GM23338 (cell line): ENCODE measurements at regions not wholly inside any gene's neighbourhood (a gene's known extent, or its start where the extent isn't known, plus 50 kb on each side); places are given as distances from the start of the nearest gene placed in this dataset.

Experiments
- ATAC-seq: fragments of 200-7000 bp; cut with Tn5 transposase; 3 replicates; pipeline ENCODE4 v1.9.1; 2020
- DNase-seq: peaks from one replicate; pipeline ENCODE4 v3.0.0-alpha.2; 2015; ENCODE audit warnings: low spot score
- H2AFZ ChIP-seq: fragments of 200-600 bp; sonication (generic); 2 replicates; pipeline ENCODE4 v1.8.0; 2016; ENCODE audit warnings: antibody characterized with exemption, mild to moderate bottlenecking, moderate library complexity
- H3F3A ChIP-seq: fragments of 200-600 bp; sonication (generic); replicated peaks from 2 replicates; pipeline ENCODE4 v1.8.0; 2017; ENCODE audit warnings: antibody characterized with exemption, mixed run types, low read depth
- H3K27ac ChIP-seq: fragments of 200-600 bp; sonication (generic); 2 replicates; pipeline ENCODE4 v1.6.1; 2016; ENCODE audit warnings: low read depth
- H3K27me3 ChIP-seq: fragments of 200-600 bp; sonication (generic); 2 replicates; pipeline ENCODE4 v1.8.0; 2016; ENCODE audit warnings: mild to moderate bottlenecking, mixed run types, moderate library complexity; ENCODE audit not compliant: insufficient read depth
- H3K36me3 ChIP-seq: fragments of 200-600 bp; sonication (generic); 2 replicates; pipeline ENCODE4 v1.8.0; 2016; ENCODE audit warnings: mild to moderate bottlenecking; ENCODE audit not compliant: insufficient read depth
- H3K4me1 ChIP-seq: fragments of 200-600 bp; sonication (generic); 2 replicates; pipeline ENCODE4 v1.8.0; 2016; ENCODE audit warnings: mild to moderate bottlenecking, moderate library complexity; ENCODE audit not compliant: insufficient read depth
- H3K4me2 ChIP-seq: fragments of 200-600 bp; sonication (generic); 2 replicates; pipeline ENCODE4 v1.7.1; 2017; ENCODE audit warnings: mixed run types
- H3K4me3 ChIP-seq: fragments of 200-600 bp; sonication (generic); 2 replicates; pipeline ENCODE4 v1.6.1; 2016; ENCODE audit warnings: mixed run types
- H3K79me2 ChIP-seq: fragments of 200-600 bp; sonication (generic); replicated peaks from 2 replicates; pipeline ENCODE4 v1.8.0; 2017; ENCODE audit warnings: mild to moderate bottlenecking; ENCODE audit not compliant: insufficient read depth
- H3K9me2 ChIP-seq: fragments of 200-600 bp; sonication (generic); 2 replicates; pipeline ENCODE4 v1.8.0; 2017; ENCODE audit not compliant: insufficient read depth
- H4K20me1 ChIP-seq: fragments of 200-600 bp; sonication (generic); replicated peaks from 2 replicates; pipeline ENCODE4 v1.8.0; 2017; ENCODE audit warnings: mild to moderate bottlenecking; ENCODE audit not compliant: insufficient read depth
- H3K27ac Mint-ChIP-seq: 2 replicates; pipeline ENCODE4 v1.8.0; 2020; ENCODE audit warnings: inconsistent platforms, mild to moderate bottlenecking, moderate library complexity, mixed read lengths
- H3K27me3 Mint-ChIP-seq: 3 replicates; pipeline ENCODE4 v1.8.0; 2022; ENCODE audit warnings: low read depth, mild to moderate bottlenecking, moderate library complexity, mixed read lengths, inconsistent platforms; ENCODE audit not compliant: insufficient read depth, poor library complexity
- H3K36me3 Mint-ChIP-seq: 3 replicates; pipeline ENCODE4 v1.8.0; 2021; ENCODE audit warnings: low read depth, mild to moderate bottlenecking, inconsistent platforms, moderate library complexity, mixed read lengths
- H3K4me1 Mint-ChIP-seq: 3 replicates; pipeline ENCODE4 v1.8.0; 2020; ENCODE audit warnings: mild to moderate bottlenecking, inconsistent platforms, mixed read lengths
- H3K4me3 Mint-ChIP-seq: 3 replicates; pipeline ENCODE4 v1.8.0; 2021; ENCODE audit warnings: moderate library complexity, mild to moderate bottlenecking, inconsistent platforms, mixed read lengths
- H3K9me3 Mint-ChIP-seq: 3 replicates; pipeline ENCODE4 v1.8.0; 2020; ENCODE audit warnings: moderate library complexity, mild to moderate bottlenecking, inconsistent platforms, mixed read lengths
- EZH2 ChIP-seq: fragments of 200-600 bp; sonication (generic); IDR thresholded peaks from one replicate; pipeline ENCODE4 v1.8.0; 2017; ENCODE audit warnings: antibody characterized with exemption, mild to moderate bottlenecking, low read depth; ENCODE audit not compliant: unreplicated experiment
- EZH2phosphoT487 ChIP-seq: fragments of 200-600 bp; sonication (generic); IDR thresholded peaks from one replicate; pipeline ENCODE4 v1.8.1; 2018; ENCODE audit warnings: antibody characterized with exemption; ENCODE audit not compliant: unreplicated experiment
- JUNB ChIP-seq: IDR thresholded peaks from one replicate; pipeline ENCODE4 v1.6.1; 2016; ENCODE audit warnings: antibody characterized with exemption; ENCODE audit not compliant: unreplicated experiment
- NANOG ChIP-seq: IDR thresholded peaks from 2 replicates; pipeline ENCODE4 v1.6.1; 2016; ENCODE audit warnings: antibody characterized with exemption, borderline replicate concordance
- STAT1 ChIP-seq: IDR thresholded peaks from one replicate; pipeline ENCODE4 v1.6.1; 2016; ENCODE audit warnings: antibody characterized with exemption; ENCODE audit not compliant: unreplicated experiment
- ZNF114 ChIP-seq: fragments of 250-450 bp; sonication (Bioruptor Pico); IDR thresholded peaks from 2 replicates; pipeline ENCODE4 v1.5.0; 2020; ENCODE audit warnings: mild to moderate bottlenecking, moderate library complexity
- ZNF331 ChIP-seq: fragments of 250-450 bp; sonication (Bioruptor Pico); IDR thresholded peaks from 2 replicates; pipeline ENCODE4 v1.5.0; 2020; ENCODE audit warnings: low read depth, mild to moderate bottlenecking, moderate library complexity
- TF ChIP-seq, protein P1 (sequence below): IDR thresholded peaks from 2 replicates; pipeline ENCODE4 v1.6.1; 2016; ENCODE audit warnings: antibody characterized with exemption
- TF ChIP-seq, protein P2 (sequence below): fragments of 250-450 bp; sonication (Bioruptor Pico); IDR thresholded peaks from 2 replicates; pipeline ENCODE4 v1.5.0; 2020; ENCODE audit warnings: mild to moderate bottlenecking, moderate library complexity
- TF ChIP-seq, protein P3 (sequence below), 2 experiments: fragments of 200-600 bp in 1 of 2; sonication (generic) in 1 of 2; conservative IDR thresholded peaks; 2 replicates each; pipeline versions ENCODE4 v1.5.1 to v1.6.1; 2016 to 2017; ENCODE audit warnings: antibody characterized with exemption in 2 of 2, low read depth in 2 of 2, mild to moderate bottlenecking in 2 of 2, moderate library complexity in 1 of 2
- TF ChIP-seq, protein P4 (sequence below): IDR thresholded peaks from one replicate; pipeline ENCODE4 v1.6.1; 2018; ENCODE audit warnings: antibody characterized with exemption; ENCODE audit not compliant: unreplicated experiment

DNA sequence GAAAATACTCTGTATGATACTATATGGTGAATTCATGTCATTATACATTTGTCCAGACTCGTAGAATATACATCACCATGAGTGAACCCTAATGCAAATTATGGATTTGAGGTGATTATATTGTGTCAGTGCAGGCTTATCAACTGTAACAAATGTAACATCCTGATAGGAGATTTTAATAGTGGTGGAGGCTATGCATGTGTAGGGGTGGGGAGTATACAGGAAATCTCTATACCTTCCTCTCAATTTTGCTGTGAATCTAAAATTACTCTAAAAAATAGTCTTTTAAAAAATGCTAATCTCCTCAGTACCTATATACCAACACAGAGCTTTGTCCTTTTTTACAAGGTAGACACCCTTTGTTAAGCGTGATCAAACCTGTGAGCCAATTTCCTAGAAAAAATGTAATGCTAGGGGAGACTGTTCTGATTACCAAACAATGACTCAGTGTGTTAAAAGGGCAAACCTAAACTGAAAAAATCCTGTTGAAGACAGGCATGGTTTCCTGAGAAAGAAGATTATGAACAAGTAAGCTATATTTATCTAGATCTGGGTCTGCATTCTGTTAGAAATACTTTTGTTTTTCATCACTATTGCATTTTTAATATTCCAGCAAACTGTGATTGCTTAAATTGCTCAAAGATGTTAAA lies 170.9 kb downstream of the DUSP6 start:
- Histone ChIP-seq H3K27ac (no peak overlapping the region), H3F3A (no peaks in the 10 kb centered on the region), H3K36me3 (no peaks in the 10 kb centered on the region), H3K4me1 (no peaks in the 10 kb centered on the region), H3K9me2 (no peaks in the 10 kb centered on the region), H3K4me2 (no peak overlapping the region), H4K20me1 (no peaks in the 10 kb centered on the region), H3K79me2 (no peaks in the 10 kb centered on the region), H2AFZ (no peak overlapping the region), H3K27me3 (no peaks in the 10 kb centered on the region), H3K4me3 (no peak overlapping the region)
- TF ChIP-seq, protein P1, sequence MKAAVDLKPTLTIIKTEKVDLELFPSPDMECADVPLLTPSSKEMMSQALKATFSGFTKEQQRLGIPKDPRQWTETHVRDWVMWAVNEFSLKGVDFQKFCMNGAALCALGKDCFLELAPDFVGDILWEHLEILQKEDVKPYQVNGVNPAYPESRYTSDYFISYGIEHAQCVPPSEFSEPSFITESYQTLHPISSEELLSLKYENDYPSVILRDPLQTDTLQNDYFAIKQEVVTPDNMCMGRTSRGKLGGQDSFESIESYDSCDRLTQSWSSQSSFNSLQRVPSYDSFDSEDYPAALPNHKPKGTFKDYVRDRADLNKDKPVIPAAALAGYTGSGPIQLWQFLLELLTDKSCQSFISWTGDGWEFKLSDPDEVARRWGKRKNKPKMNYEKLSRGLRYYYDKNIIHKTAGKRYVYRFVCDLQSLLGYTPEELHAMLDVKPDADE = no peak
- TF ChIP-seq JUNB (no peak), EZH2phosphoT487 (no peak), STAT1 (no peak), EZH2 (no peak), ZNF331 (CRISPR knock-in tag) (no peak), ZNF114 (no peak), NANOG (no peak)
- TF ChIP-seq, protein P2, sequence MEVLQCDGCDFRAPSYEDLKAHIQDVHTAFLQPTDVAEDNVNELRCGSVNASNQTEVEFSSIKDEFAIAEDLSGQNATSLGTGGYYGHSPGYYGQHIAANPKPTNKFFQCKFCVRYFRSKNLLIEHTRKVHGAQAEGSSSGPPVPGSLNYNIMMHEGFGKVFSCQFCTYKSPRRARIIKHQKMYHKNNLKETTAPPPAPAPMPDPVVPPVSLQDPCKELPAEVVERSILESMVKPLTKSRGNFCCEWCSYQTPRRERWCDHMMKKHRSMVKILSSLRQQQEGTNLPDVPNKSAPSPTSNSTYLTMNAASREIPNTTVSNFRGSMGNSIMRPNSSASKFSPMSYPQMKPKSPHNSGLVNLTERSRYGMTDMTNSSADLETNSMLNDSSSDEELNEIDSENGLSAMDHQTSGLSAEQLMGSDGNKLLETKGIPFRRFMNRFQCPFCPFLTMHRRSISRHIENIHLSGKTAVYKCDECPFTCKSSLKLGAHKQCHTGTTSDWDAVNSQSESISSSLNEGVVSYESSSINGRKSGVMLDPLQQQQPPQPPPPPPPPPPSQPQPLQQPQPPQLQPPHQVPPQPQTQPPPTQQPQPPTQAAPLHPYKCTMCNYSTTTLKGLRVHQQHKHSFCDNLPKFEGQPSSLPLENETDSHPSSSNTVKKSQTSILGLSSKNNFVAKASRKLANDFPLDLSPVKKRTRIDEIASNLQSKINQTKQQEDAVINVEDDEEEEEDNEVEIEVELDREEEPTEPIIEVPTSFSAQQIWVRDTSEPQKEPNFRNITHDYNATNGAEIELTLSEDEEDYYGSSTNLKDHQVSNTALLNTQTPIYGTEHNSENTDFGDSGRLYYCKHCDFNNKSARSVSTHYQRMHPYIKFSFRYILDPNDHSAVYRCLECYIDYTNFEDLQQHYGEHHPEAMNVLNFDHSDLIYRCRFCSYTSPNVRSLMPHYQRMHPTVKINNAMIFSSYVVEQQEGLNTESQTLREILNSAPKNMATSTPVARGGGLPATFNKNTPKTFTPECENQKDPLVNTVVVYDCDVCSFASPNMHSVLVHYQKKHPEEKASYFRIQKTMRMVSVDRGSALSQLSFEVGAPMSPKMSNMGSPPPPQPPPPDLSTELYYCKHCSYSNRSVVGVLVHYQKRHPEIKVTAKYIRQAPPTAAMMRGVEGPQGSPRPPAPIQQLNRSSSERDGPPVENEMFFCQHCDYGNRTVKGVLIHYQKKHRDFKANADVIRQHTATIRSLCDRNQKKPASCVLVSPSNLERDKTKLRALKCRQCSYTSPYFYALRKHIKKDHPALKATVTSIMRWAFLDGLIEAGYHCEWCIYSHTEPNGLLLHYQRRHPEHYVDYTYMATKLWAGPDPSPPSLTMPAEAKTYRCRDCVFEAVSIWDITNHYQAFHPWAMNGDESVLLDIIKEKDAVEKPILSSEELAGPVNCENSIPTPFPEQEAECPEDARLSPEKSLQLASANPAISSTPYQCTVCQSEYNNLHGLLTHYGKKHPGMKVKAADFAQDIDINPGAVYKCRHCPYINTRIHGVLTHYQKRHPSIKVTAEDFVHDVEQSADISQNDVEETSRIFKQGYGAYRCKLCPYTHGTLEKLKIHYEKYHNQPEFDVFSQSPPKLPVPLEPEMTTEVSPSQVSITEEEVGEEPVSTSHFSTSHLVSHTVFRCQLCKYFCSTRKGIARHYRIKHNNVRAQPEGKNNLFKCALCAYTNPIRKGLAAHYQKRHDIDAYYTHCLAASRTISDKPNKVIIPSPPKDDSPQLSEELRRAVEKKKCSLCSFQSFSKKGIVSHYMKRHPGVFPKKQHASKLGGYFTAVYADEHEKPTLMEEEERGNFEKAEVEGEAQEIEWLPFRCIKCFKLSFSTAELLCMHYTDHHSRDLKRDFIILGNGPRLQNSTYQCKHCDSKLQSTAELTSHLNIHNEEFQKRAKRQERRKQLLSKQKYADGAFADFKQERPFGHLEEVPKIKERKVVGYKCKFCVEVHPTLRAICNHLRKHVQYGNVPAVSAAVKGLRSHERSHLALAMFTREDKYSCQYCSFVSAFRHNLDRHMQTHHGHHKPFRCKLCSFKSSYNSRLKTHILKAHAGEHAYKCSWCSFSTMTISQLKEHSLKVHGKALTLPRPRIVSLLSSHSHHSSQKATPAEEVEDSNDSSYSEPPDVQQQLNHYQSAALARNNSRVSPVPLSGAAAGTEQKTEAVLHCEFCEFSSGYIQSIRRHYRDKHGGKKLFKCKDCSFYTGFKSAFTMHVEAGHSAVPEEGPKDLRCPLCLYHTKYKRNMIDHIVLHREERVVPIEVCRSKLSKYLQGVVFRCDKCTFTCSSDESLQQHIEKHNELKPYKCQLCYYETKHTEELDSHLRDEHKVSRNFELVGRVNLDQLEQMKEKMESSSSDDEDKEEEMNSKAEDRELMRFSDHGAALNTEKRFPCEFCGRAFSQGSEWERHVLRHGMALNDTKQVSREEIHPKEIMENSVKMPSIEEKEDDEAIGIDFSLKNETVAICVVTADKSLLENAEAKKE = no peak
- TF ChIP-seq, protein P3, sequence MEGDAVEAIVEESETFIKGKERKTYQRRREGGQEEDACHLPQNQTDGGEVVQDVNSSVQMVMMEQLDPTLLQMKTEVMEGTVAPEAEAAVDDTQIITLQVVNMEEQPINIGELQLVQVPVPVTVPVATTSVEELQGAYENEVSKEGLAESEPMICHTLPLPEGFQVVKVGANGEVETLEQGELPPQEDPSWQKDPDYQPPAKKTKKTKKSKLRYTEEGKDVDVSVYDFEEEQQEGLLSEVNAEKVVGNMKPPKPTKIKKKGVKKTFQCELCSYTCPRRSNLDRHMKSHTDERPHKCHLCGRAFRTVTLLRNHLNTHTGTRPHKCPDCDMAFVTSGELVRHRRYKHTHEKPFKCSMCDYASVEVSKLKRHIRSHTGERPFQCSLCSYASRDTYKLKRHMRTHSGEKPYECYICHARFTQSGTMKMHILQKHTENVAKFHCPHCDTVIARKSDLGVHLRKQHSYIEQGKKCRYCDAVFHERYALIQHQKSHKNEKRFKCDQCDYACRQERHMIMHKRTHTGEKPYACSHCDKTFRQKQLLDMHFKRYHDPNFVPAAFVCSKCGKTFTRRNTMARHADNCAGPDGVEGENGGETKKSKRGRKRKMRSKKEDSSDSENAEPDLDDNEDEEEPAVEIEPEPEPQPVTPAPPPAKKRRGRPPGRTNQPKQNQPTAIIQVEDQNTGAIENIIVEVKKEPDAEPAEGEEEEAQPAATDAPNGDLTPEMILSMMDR (conservative IDR thresholded peaks at IDR 0.05; ENCODE audit: low read depth in 2 of 2) = no peak
- TF ChIP-seq, protein P4, sequence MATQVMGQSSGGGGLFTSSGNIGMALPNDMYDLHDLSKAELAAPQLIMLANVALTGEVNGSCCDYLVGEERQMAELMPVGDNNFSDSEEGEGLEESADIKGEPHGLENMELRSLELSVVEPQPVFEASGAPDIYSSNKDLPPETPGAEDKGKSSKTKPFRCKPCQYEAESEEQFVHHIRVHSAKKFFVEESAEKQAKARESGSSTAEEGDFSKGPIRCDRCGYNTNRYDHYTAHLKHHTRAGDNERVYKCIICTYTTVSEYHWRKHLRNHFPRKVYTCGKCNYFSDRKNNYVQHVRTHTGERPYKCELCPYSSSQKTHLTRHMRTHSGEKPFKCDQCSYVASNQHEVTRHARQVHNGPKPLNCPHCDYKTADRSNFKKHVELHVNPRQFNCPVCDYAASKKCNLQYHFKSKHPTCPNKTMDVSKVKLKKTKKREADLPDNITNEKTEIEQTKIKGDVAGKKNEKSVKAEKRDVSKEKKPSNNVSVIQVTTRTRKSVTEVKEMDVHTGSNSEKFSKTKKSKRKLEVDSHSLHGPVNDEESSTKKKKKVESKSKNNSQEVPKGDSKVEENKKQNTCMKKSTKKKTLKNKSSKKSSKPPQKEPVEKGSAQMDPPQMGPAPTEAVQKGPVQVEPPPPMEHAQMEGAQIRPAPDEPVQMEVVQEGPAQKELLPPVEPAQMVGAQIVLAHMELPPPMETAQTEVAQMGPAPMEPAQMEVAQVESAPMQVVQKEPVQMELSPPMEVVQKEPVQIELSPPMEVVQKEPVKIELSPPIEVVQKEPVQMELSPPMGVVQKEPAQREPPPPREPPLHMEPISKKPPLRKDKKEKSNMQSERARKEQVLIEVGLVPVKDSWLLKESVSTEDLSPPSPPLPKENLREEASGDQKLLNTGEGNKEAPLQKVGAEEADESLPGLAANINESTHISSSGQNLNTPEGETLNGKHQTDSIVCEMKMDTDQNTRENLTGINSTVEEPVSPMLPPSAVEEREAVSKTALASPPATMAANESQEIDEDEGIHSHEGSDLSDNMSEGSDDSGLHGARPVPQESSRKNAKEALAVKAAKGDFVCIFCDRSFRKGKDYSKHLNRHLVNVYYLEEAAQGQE = no peak
- H3K27ac Mint-ChIP-seq = no peak overlapping the region
- H3K4me3 Mint-ChIP-seq = no peak overlapping the region
- no peak for DNase-seq
- no peak for ATAC-seq
- H3K27me3 Mint-ChIP-seq = no peaks in the 10 kb centered on the region
- H3K36me3 Mint-ChIP-seq = no peaks in the 10 kb centered on the region
- H3K4me1 Mint-ChIP-seq = peaks cover 5% of the 10 kb centered on the region; the same call in 2 of the 3 replicates
- H3K9me3 Mint-ChIP-seq = no peaks in the 10 kb centered on the region
